ENCODE measurements at regions not wholly inside any gene's neighbourhood (a gene's known extent, or its start where the extent isn't known, plus 50 kb on each side); places are given as distances from the start of the nearest gene placed in this dataset.

DNA sequence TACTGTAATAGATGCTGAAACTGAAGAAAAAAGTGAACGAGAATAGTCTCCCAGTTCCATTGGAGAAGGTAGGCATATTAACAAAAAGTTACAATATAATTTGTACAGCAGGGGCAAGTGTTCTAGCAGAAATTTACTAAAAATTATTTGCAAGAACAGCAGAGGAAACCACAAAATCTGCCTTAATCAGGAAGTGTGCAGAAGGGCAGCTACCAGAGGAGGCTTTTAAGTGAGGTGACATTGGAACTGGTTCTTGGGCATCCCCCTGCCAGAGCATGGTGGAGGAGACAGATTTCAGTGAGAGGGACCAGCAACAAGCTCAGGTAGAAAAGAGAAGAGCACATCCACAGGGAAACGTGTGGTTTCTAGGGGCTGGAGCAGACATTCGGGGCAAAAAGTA is 279.3 kb upstream of the CAMK1G start:
- DNase-seq: no peak

DNA sequence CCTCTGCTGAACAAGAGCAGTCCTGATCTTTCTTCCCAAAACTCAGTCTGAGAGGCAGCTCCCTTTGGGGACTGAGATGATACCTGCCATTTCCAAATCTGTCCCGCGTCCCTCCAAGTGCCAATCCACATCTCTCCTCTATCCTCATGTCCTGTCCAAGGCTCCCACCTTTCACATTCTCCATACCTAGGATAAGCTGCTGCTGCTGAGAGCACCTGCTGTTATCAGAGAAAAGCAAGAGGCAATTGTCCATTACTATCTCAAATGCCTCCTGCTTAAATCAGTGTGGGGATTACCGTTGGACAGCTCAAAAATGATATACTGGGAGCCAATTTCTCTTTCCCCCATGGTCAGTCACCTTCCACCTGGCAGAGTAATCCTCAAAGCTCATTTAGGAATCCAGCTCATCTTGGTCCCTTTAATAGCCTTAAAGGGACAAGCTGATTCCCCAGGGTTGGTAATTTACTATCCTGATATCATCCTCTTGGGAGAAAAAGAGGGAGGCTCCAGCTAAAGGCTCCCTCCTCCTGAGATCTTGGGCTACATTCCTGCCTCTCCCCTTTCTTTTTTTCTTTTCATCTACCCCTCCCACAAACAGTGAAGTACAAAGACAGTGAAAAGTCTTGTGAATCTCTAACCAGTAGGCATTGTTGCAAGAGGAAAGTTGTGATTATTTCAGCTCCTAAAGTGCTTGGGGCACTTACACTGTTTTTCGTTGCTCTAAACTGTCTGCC is 278.1 kb upstream of the CAMK1G start:
- DNase-seq: no peak

GRCh38 chr1:209307846-209308245 is 275.7 kb upstream of the CAMK1G start:
- DNase-seq: no peak

- no peak for DNase-seq
Measured at GRCh38 chr1:209309198-209309597, 274.3 kb upstream of the CAMK1G start.

DNA sequence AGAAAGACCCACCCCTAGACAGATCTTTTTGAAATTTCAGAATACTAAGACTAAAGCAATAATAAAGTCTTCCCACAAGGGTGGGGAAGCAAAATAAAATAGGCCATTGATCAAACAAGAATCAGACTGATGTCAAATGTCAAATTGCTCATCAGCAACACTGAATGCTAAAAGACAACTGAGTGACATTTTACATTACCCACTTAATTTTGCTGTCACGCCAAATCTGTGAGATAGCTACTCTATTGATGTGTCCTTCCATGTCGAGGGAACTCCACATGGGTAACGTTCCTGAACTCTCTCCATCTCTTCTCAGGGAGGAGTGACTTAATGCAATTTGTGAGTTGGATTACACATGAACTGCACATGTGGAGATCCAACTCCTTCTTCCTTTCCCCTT is 271.7 kb upstream of the CAMK1G start:
- DNase-seq: no peak

DNA sequence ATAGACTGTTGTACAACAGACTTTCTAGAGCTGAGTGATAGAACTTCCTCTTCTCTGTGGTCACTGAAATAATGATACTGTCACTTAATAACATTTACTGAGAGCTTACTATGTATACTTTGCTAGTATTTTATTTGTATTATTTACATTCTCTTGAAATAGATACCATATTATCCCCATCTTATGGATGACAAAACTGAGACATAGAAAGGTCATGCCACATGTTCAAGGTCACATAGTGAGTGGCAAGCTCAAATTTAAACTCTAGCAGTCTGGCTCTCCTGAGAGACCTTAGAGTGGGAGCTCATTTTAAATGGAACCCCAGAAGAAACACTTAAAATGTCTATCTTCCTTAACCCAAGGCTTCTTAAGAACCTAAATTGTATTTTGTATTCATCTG is 266.6 kb upstream of the CAMK1G start:
- DNase-seq: no peak

- DNase-seq: no peak
Measured at GRCh38 chr1:209318181-209319056, 265.1 kb upstream of the CAMK1G start.

- DNase-seq: no peak
Measured at GRCh38 chr1:209319057-209319432, 264.5 kb upstream of the CAMK1G start.

DNA sequence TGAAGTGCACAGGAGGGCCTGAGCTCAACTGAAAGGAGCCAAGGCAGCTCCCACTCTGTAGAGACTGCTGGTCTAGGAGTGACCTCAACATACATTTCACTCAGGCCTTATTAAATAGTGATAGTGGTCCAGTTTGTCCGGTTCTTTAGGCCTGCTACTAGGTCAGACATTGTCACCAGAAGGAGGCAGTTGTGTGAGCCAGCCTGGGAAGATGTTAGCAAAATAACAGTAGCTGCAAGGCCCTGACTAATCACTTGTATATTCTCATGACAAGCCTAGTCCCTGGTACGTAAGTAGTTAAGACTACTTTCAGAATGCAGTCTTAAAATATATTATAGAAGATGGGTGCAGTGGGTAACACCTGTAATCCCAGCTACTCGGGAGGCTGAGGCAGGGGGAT is 264.0 kb upstream of the CAMK1G start:
- DNase-seq: no peak

DNA sequence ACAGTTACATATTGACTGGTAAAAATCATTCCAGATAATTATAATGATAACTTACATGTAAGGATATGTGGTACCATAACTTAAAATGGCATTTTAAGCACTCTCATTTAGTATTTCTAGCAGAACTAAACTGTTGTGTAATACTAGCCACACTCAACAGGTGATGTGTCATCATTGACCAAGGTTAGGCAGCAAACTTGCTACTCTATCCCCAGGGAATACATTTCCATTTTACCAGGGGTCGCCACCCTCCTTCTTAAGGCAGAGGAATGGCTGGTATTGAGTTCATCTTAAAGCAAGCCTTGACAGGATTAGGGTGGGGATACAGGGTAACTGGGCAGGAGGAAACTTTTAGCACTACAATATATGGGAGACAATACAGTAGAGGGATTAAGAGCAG is 259.8 kb upstream of the CAMK1G start:
- DNase-seq: no peak

DNA sequence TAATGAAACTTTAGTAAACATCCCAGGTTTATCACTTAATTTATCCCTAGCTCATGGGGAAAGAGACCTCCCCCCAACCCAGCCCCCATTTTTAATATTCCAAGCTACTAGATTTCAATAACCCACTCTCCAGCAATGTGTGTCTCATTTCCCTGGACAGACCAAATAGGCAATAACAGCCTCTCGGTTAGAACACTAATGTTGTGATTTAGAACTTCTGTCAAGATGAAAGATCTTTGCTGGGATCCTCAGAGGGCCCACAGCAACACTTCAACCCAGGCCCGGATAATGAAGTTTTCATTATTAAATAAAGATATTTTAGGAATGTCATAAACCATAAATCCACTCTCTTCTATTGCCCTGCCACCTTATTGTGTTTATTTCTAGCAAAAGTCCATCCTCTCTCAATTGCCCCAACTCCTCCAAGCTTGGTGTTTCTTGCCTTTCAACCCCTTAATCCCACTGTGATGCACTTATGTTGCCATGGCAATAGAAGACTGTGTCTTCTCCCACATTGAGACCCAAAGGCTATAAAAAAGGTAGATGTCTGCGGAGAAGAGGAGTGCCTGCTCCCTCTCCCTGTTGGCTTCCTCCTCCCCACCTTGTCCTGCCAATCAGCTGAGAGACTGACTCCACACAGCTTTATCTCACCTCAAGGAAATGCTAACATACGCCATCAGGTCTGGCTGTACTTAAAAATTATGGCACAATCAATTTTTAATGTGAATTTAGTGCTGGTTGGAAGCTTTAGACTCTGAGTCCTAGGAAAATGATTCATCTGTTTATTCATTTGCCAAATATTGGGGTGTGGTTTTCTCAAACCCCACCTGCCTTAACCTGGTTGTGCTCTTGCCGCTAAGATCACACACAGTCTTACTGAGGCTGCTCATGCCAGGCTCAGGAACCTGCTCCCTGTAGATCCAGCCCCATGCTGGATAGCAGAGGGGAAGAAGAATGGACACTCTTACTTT is 258.3 kb upstream of the CAMK1G start:
- DNase-seq: no peak

- no peak for DNase-seq
Measured at GRCh38 chr1:209326076-209326475, 257.4 kb upstream of the CAMK1G start.

DNA sequence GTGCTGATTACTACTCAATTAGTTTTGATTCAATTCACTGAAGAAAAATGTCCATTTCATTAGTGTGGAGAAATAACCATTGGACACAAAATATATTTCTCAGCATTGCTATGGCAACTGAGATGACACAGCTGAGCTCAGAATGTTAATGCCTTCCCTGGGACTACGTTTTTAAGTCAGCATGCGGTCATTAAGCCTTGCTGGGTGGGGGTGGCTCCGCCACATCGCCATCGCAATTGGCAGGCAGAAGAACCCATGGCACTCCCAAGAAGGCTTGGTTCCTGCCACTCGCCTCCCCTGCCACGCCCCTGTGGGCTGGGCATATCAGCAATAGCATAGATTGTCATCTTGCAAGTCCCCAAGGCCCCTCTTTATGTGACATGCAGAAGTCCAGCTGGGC is 256.7 kb upstream of the CAMK1G start:
- DNase-seq: no peak

- DNase-seq: no peak
Measured at GRCh38 chr1:209328196-209328595, 255.3 kb upstream of the CAMK1G start.

GRCh38 chr1:209335178-209335577 is 248.3 kb upstream of the CAMK1G start:
- no peak for DNase-seq

DNA sequence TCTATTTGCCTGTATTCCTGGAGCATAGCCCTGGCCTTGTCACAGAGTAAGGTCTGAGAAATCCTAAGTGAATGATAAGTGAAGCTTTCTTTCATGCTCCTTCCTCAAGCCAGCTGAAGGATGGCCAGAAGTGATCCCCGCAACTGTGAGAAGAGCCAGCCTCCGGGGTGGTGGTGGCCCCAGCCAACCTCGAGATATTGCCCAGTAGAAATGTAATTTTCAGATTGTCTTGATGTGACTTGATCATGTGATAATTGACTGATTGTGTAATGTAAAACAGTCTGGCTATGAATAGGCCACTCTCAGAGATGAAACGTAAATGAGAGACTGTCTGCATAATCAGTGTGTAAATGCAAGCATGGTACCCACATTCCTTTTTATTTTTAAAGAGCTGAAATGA is 242.4 kb upstream of the CAMK1G start:
- DNase-seq: no peak

- no peak for DNase-seq
Measured at GRCh38 chr1:209341673-209342420, 241.7 kb upstream of the CAMK1G start.

DNA sequence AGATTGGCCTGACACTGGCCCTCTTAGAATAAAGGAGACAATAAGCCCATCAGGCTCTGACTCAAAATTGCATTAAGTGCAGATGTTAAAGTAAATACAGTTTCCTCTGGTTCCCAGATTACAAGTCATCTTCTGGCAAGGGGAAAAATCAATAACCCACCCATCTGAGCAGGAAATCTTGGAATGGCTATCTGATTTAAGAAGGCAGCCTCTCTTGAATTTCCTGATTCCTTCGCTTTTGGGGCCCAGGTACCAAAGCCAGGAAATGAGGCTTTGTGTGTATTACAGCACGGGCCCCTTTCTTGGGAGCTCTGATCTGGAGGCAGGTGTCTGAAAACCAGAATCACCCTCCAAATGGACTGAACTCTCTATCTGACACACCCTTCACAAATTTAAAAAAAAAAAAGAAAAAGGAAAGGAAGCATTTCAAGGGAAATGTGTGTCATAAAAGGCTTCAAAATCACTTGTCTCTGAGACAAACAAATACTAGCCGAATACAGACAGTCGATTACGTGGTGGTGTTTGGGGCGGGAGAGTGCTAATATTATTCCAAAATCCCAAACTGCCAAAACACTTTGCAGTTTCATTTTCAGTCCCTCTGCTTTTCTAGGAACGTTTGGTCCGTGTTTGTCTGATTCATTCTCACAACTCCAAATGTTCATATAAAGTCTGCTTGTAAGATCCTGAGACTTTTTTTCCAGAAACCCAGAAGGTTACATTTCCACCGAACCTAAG is 240.9 kb upstream of the CAMK1G start:
- DNase-seq: no peak

DNA sequence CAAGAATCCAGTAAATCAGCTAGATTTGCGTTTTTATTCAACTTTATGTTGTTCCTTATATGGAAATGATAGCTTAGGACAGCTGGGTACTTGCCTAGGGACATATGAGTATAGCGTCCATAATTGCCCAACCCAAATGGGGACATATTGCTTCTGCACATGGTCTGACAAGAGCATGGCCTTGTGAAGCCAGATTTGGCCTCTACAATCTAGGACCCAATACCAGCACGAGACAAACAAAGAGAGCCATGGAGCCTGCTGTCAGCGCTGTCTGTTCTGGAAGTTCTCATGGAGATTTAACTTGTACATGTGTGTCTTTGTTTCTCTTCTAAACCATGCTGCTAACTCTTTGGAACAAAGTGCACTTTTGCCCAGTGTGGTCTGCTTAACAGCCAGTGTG is 240.0 kb upstream of the CAMK1G start:
- no peak for DNase-seq

DNA sequence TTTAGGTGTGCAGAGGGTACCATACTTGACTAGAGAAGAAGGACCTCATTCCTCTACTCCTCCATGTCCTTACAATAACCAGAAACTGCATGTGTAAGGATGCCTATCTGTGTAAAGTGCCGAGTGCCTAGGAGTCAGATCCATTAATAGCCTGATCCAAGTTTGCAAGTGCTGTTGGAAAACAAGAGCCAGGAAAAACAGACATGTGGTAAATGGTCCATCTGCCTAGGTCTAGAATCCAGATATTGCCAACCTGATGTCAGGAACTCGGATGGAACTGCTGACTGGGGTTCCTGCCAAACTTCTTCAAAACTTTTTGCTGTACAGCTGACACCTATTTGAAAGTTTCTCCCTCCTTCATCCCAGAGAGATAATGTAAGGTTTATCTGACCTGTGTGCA is 239.4 kb upstream of the CAMK1G start:
- DNase-seq: no peak

Measured in right kidney (tissue), 1 donor.